DOHH2 (cell line): ENCODE measurements at regions not wholly inside any gene's neighbourhood (a gene's known extent, or its start where the extent isn't known, plus 50 kb on each side); places are given as distances from the start of the nearest gene placed in this dataset.
"Not testable (repeated sequence)": the region's sequence is repeated elsewhere in the genome, so short reads cannot be mapped to it uniquely, and the experiment has no call there.

Experiments
- H3F3A ChIP-seq: fragments of 200-600 bp; sonication (generic), shearing (Covaris generic); 2 replicates; pipeline ENCODE4 v1.6.0; 2016; ENCODE audit warnings: antibody characterized with exemption, mild to moderate bottlenecking; ENCODE audit not compliant: control insufficient read depth, insufficient read depth
- H3K27ac ChIP-seq: fragments of 200-600 bp; sonication (generic); 2 replicates; pipeline ENCODE4 v1.5.1; 2014; ENCODE audit warnings: low read depth, mild to moderate bottlenecking, low read length, moderate library complexity
- H3K27me3 ChIP-seq: fragments of 200-600 bp; sonication (generic); 2 replicates; pipeline ENCODE4 v1.6.1; 2014; ENCODE audit warnings: mild to moderate bottlenecking, low read length, mixed read lengths; ENCODE audit not compliant: control insufficient read depth
- H3K36me3 ChIP-seq: fragments of 200-600 bp; sonication (generic); 2 replicates; pipeline ENCODE4 v1.6.1; 2014; ENCODE audit warnings: mild to moderate bottlenecking, low read length, moderate library complexity, mixed read lengths; ENCODE audit not compliant: control insufficient read depth
- H3K4me1 ChIP-seq: fragments of 200-600 bp; sonication (generic); 2 replicates; pipeline ENCODE4 v1.6.1; 2014; ENCODE audit warnings: mild to moderate bottlenecking, low read length, mixed read lengths; ENCODE audit not compliant: control insufficient read depth
- H3K4me2 ChIP-seq: fragments of 200-600 bp; sonication (generic); 2 replicates; pipeline ENCODE4 v1.6.0; 2014; ENCODE audit warnings: mild to moderate bottlenecking, low read length, moderate library complexity
- H3K4me3 ChIP-seq: fragments of 200-600 bp; sonication (generic); 2 replicates; pipeline ENCODE4 v1.5.1; 2014; ENCODE audit warnings: mild to moderate bottlenecking, low read length, mixed read lengths
- H3K79me2 ChIP-seq: fragments of 200-600 bp; sonication (generic); 2 replicates; pipeline ENCODE4 v1.6.1; 2014; ENCODE audit warnings: mild to moderate bottlenecking, low read length, mixed read lengths; ENCODE audit not compliant: control insufficient read depth
- H3K9me2 ChIP-seq: fragments of 200-600 bp; sonication (generic); replicated peaks from 2 replicates; pipeline ENCODE4 v1.6.1; 2014; ENCODE audit warnings: mild to moderate bottlenecking, low read length, mixed read lengths; ENCODE audit not compliant: control insufficient read depth
- H3K9me3 ChIP-seq: fragments of 200-600 bp; sonication (generic); 2 replicates; pipeline ENCODE4 v1.6.1; 2014; ENCODE audit warnings: antibody characterized with exemption, low read length, mixed read lengths; ENCODE audit not compliant: control insufficient read depth, insufficient read depth
- H4K20me1 ChIP-seq: fragments of 200-600 bp; sonication (generic); 2 replicates; pipeline ENCODE4 v1.6.0; 2014; ENCODE audit warnings: low read depth, mild to moderate bottlenecking, antibody characterized with exemption, low read length, moderate library complexity; ENCODE audit not compliant: control insufficient read depth, insufficient read depth
- EZH2phosphoT487 ChIP-seq: fragments of 200-600 bp; sonication (generic); IDR thresholded peaks from 2 replicates; pipeline ENCODE4 v1.6.1; 2017; ENCODE audit warnings: borderline replicate concordance, mild to moderate bottlenecking, antibody characterized with exemption, low read length, moderate library complexity, mixed read lengths
- TF ChIP-seq, protein P1 (sequence below): fragments of 200-600 bp; sonication (generic); IDR thresholded peaks from one replicate; pipeline ENCODE4 v1.5.1; 2014; ENCODE audit warnings: antibody characterized with exemption, mild to moderate bottlenecking, low read depth, low read length; ENCODE audit not compliant: poor library complexity, severe bottlenecking

DNA sequence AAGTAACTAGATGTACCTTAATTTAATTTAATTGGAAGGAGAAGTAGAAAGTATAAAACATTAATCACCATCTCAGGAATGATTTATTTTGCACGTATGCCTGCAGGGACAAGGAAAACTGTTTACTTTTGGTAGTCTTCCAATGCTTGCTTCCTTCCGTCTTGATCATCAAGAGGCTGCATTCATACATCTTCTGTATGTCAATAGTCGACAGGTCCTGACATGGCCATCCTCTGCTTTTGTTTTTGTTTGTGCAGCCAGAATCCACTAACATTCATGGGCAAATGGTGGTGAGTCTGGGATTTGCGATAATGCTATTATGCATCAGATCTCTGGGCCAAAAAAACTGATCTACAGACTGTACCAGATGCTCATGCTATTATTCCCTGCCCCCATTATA lies 56.6 kb upstream of the ZPLD1 start:
- Histone ChIP-seq H3F3A (no peaks in the 10 kb centered on the region), H3K4me2 (no peak overlapping the region), H3K27ac (no peak overlapping the region), H3K4me1 (no peaks in the 10 kb centered on the region), H3K36me3 (no peaks in the 10 kb centered on the region), H4K20me1 (no peaks in the 10 kb centered on the region), H3K9me3 (no peaks in the 10 kb centered on the region), H3K27me3 (no peaks in the 10 kb centered on the region), H3K79me2 (no peaks in the 10 kb centered on the region), H3K4me3 (no peak overlapping the region), H3K9me2 (no peaks in the 10 kb centered on the region)
- TF ChIP-seq, protein P1, sequence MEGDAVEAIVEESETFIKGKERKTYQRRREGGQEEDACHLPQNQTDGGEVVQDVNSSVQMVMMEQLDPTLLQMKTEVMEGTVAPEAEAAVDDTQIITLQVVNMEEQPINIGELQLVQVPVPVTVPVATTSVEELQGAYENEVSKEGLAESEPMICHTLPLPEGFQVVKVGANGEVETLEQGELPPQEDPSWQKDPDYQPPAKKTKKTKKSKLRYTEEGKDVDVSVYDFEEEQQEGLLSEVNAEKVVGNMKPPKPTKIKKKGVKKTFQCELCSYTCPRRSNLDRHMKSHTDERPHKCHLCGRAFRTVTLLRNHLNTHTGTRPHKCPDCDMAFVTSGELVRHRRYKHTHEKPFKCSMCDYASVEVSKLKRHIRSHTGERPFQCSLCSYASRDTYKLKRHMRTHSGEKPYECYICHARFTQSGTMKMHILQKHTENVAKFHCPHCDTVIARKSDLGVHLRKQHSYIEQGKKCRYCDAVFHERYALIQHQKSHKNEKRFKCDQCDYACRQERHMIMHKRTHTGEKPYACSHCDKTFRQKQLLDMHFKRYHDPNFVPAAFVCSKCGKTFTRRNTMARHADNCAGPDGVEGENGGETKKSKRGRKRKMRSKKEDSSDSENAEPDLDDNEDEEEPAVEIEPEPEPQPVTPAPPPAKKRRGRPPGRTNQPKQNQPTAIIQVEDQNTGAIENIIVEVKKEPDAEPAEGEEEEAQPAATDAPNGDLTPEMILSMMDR = no peak
- no peak for TF ChIP-seq EZH2phosphoT487

DNA sequence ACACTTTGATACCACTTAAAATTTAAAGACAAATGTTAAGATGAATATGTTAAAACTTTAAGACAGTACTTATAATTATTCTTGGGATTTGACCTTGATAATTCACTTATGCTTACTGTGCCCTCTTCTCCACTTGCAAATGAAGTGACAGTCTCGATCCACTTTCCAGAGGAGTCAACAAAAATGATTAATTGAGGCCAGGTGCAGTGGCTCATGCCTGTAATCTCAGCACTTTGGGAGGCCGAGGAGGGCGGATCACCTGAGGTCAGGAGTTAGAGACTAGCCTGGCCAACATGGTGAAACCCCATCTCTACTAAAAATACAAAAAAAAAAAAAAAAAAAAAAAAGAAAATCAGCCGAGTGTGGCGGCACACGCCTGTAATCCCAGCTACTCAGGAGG lies 52.6 kb upstream of the ZPLD1 start:
- not testable (repeated sequence) for H3F3A ChIP-seq, H3K9me3 ChIP-seq, H3K4me1 ChIP-seq, H3K9me2 ChIP-seq, H4K20me1 ChIP-seq, H3K27ac ChIP-seq, H3K4me2 ChIP-seq, H3K36me3 ChIP-seq, H3K27me3 ChIP-seq, H3K4me3 ChIP-seq, H3K79me2 ChIP-seq
